Parathyroid adenoma (tissue), 2 donors: ENCODE measurements at regions not wholly inside any gene's neighbourhood (a gene's known extent, or its start where the extent isn't known, plus 50 kb on each side); places are given as distances from the start of the nearest gene placed in this dataset.

Source experiments
- H2AFZ ChIP-seq: fragments of 300-600 bp; sonication (generic); one replicate; pipeline ENCODE4 v1.7.0; 2017; ENCODE audit warnings: antibody characterized with exemption, mild to moderate bottlenecking
- H3K27ac ChIP-seq: fragments of 300-600 bp; sonication (generic); one replicate; pipeline ENCODE4 v1.7.0; 2017
- H3K27me3 ChIP-seq: fragments of 300-600 bp; sonication (generic); one replicate; pipeline ENCODE4 v1.7.0; 2017; ENCODE audit warnings: low read length; ENCODE audit not compliant: control insufficient read depth, insufficient read depth
- H3K36me3 ChIP-seq: fragments of 300-600 bp; sonication (generic); one replicate; pipeline ENCODE4 v1.7.0; 2017; ENCODE audit warnings: low read length; ENCODE audit not compliant: control insufficient read depth, insufficient read depth
- H3K4me1 ChIP-seq: fragments of 300-600 bp; sonication (generic); one replicate; pipeline ENCODE4 v1.7.0; 2017; ENCODE audit warnings: control low read depth
- H3K4me2 ChIP-seq: fragments of 300-600 bp; sonication (generic); one replicate; pipeline ENCODE4 v1.7.0; 2017; ENCODE audit warnings: low read length
- H3K4me3 ChIP-seq: fragments of 300-600 bp; sonication (generic); one replicate; pipeline ENCODE4 v1.7.0; 2017; ENCODE audit warnings: low read depth, low read length
- H3K79me2 ChIP-seq: fragments of 300-600 bp; sonication (generic); one replicate; pipeline ENCODE4 v1.7.0; 2017; ENCODE audit warnings: control low read depth
- H3K9ac ChIP-seq: fragments of 300-600 bp; sonication (generic); one replicate; pipeline ENCODE4 v1.7.0; 2017; ENCODE audit warnings: mild to moderate bottlenecking
- H3K9me3 ChIP-seq: fragments of 300-600 bp; sonication (generic); one replicate; pipeline ENCODE4 v1.7.0; 2017; ENCODE audit warnings: low read length; ENCODE audit not compliant: control insufficient read depth
- CTCF ChIP-seq: fragments of 300-600 bp; sonication (generic); IDR thresholded peaks from one replicate; pipeline ENCODE4 v1.7.0; 2017; ENCODE audit warnings: antibody characterized with exemption, mild to moderate bottlenecking
- donor health status: primary hyperparathyroidism.

- H2AFZ ChIP-seq, result no peak overlapping the region
- H3K4me1 ChIP-seq, result no peaks in the 10 kb centered on the region
- no peak overlapping the region for H3K4me2 ChIP-seq
- no peak overlapping the region for H3K27ac ChIP-seq
- no peaks in the 10 kb centered on the region for H3K36me3 ChIP-seq
- H3K4me3 ChIP-seq, result no peak overlapping the region
- H3K9ac ChIP-seq, result no peak overlapping the region
- H3K27me3 ChIP-seq, result no peaks in the 10 kb centered on the region
- no peaks in the 10 kb centered on the region for H3K9me3 ChIP-seq
- no peaks in the 10 kb centered on the region for H3K79me2 ChIP-seq
- TF ChIP-seq CTCF, result no peak
These were observed 133.3 kb upstream of the CHRM3 start for GRCh38 chr1:239253032-239253431.

- Histone ChIP-seq H3K79me2 (no peaks in the 10 kb centered on the region), H3K4me3 (no peak overlapping the region), H3K4me1 (no peaks in the 10 kb centered on the region), H3K9ac (no peak overlapping the region), H3K9me3 (no peaks in the 10 kb centered on the region), H3K4me2 (no peak overlapping the region), H3K27me3 (no peaks in the 10 kb centered on the region), H3K36me3 (no peaks in the 10 kb centered on the region), H3K27ac (no peak overlapping the region), H2AFZ (no peak overlapping the region)
- TF ChIP-seq CTCF, result no peak
These were observed 135.9 kb upstream of the CHRM3 start for GRCh38 chr1:239250353-239251035.

GRCh38 chr1:239247285-239247684 is 139.1 kb upstream of the CHRM3 start:
- H3K4me3 ChIP-seq, result no peak overlapping the region
- no peak for TF ChIP-seq CTCF
- no peaks in the 10 kb centered on the region for H3K4me1 ChIP-seq
- no peak overlapping the region for H3K9ac ChIP-seq
- no peaks in the 10 kb centered on the region for H3K27me3 ChIP-seq
- no peak overlapping the region for H3K27ac ChIP-seq
- no peaks in the 10 kb centered on the region for H3K9me3 ChIP-seq
- H2AFZ ChIP-seq, result no peak overlapping the region
- H3K4me2 ChIP-seq, result no peak overlapping the region
- H3K36me3 ChIP-seq, result no peaks in the 10 kb centered on the region
- H3K79me2 ChIP-seq, result no peaks in the 10 kb centered on the region

- H3K27me3 ChIP-seq, result no peaks in the 10 kb centered on the region
- no peak for TF ChIP-seq CTCF
- H3K36me3 ChIP-seq, result no peaks in the 10 kb centered on the region
- H3K9me3 ChIP-seq, result no peaks in the 10 kb centered on the region
- H3K4me2 ChIP-seq, result no peak overlapping the region
- H3K9ac ChIP-seq, result no peak overlapping the region
- no peaks in the 10 kb centered on the region for H3K4me1 ChIP-seq
- H3K4me3 ChIP-seq, result no peak overlapping the region
- H3K79me2 ChIP-seq, result no peaks in the 10 kb centered on the region
- no peak overlapping the region for H2AFZ ChIP-seq
- no peak overlapping the region for H3K27ac ChIP-seq
These were observed 142.3 kb upstream of the CHRM3 start for GRCh38 chr1:239244084-239244483.

GRCh38 chr1:239243006-239243405 is 143.4 kb upstream of the CHRM3 start:
- H3K36me3 ChIP-seq, result no peaks in the 10 kb centered on the region
- H3K4me2 ChIP-seq, result no peak overlapping the region
- no peaks in the 10 kb centered on the region for H3K79me2 ChIP-seq
- no peaks in the 10 kb centered on the region for H3K4me1 ChIP-seq
- no peak overlapping the region for H3K4me3 ChIP-seq
- no peaks in the 10 kb centered on the region for H3K27me3 ChIP-seq
- H2AFZ ChIP-seq, result no peak overlapping the region
- TF ChIP-seq CTCF, result no peak
- H3K9ac ChIP-seq, result no peak overlapping the region
- no peaks in the 10 kb centered on the region for H3K9me3 ChIP-seq
- H3K27ac ChIP-seq, result no peak overlapping the region
